HG02642 (cell line): ENCODE measurements at regions not wholly inside any gene's neighbourhood (a gene's known extent, or its start where the extent isn't known, plus 50 kb on each side); places are given as distances from the start of the nearest gene placed in this dataset.

ENCODE experiments used
- ATAC-seq: cut with Tn5 transposase; IDR thresholded peaks from one replicate; pipeline ENCODE4 v1.9.1; 2021; ENCODE audit warnings: mild to moderate bottlenecking; ENCODE audit not compliant: unreplicated experiment, poor library complexity

- no peak for ATAC-seq
Observed at GRCh38 chr9:550333-550732, 291.2 kb upstream of the DMRT1 start.

GRCh38 chr9:551986-552929 is 289.2 kb upstream of the DMRT1 start:
- no peak for ATAC-seq

GRCh38 chr9:555493-555892 is 286.0 kb upstream of the DMRT1 start:
- ATAC-seq = no peak

- no peak for ATAC-seq
Observed at GRCh38 chr9:556199-556598, 285.3 kb upstream of the DMRT1 start.

- no peak for ATAC-seq
Observed at GRCh38 chr9:556675-557074, 284.8 kb upstream of the DMRT1 start.

- no peak for ATAC-seq
Observed at GRCh38 chr9:557601-558201, 283.8 kb upstream of the DMRT1 start.

- ATAC-seq = no peak
Observed at GRCh38 chr9:561427-561826, 280.1 kb upstream of the DMRT1 start.

GRCh38 chr9:563200-563599 is 278.3 kb upstream of the DMRT1 start:
- no peak for ATAC-seq

- no peak for ATAC-seq
Observed at GRCh38 chr9:565528-565927, 276.0 kb upstream of the DMRT1 start.

- peak; percentile 91 for ATAC-seq
Observed at GRCh38 chr9:567128-567746, 274.3 kb upstream of the DMRT1 start.

- peak; percentile 20 for ATAC-seq
Observed at GRCh38 chr9:567747-568305, 273.7 kb upstream of the DMRT1 start.

GRCh38 chr9:569296-569695 is 272.2 kb upstream of the DMRT1 start:
- ATAC-seq = no peak

- ATAC-seq = no peak
Observed at GRCh38 chr9:570187-570586, 271.3 kb upstream of the DMRT1 start.

GRCh38 chr9:571066-571465 is 270.4 kb upstream of the DMRT1 start:
- no peak for ATAC-seq

- no peak for ATAC-seq
Observed at GRCh38 chr9:571741-572140, 269.8 kb upstream of the DMRT1 start.

GRCh38 chr9:573691-574410 is 267.6 kb upstream of the DMRT1 start:
- ATAC-seq = no peak

GRCh38 chr9:575139-575538 is 266.4 kb upstream of the DMRT1 start:
- ATAC-seq = no peak

GRCh38 chr9:580652-581342 is 260.7 kb upstream of the DMRT1 start:
- ATAC-seq = no peak

- no peak for ATAC-seq
Observed at GRCh38 chr9:581673-582497, 259.6 kb upstream of the DMRT1 start.
